ENCODE measurements at regions not wholly inside any gene's neighbourhood (a gene's known extent, or its start where the extent isn't known, plus 50 kb on each side); places are given as distances from the start of the nearest gene placed in this dataset.
A peak's percentile ranks its signal among the peaks of the same experiment; 100 is the strongest.
"Not testable (repeated sequence)": the region's sequence is repeated elsewhere in the genome, so short reads cannot be mapped to it uniquely, and the experiment has no call there.

DNA sequence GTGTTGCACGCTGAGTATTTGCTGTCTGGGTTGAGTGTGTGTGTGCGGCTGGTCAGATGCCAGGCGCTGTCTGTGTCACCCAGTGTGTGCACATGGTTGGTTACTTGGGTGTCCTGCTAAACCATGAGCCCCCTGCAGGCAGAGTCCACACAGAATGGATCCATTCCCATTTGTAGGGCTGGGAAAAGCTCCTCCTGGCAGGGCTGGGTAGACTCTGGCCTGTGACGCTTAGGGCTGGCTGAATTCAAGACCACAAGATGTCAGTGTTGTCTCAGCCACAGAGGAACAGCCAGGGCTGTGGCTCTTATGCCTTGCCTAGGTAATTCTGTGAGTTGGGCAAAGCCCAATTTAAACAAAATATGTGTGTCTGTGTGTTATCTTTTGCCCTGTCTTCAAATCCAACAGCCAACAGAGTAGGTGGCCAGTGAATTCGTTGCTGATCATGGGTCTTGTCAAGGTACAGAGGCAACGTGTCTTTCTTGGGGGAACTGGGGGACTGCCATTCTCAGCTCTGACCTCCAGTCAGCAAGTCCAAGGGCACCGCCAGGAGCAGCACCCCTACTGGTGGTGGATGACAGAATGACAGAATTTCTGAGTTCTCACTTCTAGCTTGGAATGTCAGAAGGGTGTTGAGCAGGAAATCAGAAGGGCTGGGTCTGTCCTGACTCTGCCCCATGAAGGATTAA is 285.1 kb downstream of the CCSER2 start:
- peak; percentile 27 for DNase-seq (ENCODE audit: low spot score)
- TF ChIP-seq, protein P1, sequence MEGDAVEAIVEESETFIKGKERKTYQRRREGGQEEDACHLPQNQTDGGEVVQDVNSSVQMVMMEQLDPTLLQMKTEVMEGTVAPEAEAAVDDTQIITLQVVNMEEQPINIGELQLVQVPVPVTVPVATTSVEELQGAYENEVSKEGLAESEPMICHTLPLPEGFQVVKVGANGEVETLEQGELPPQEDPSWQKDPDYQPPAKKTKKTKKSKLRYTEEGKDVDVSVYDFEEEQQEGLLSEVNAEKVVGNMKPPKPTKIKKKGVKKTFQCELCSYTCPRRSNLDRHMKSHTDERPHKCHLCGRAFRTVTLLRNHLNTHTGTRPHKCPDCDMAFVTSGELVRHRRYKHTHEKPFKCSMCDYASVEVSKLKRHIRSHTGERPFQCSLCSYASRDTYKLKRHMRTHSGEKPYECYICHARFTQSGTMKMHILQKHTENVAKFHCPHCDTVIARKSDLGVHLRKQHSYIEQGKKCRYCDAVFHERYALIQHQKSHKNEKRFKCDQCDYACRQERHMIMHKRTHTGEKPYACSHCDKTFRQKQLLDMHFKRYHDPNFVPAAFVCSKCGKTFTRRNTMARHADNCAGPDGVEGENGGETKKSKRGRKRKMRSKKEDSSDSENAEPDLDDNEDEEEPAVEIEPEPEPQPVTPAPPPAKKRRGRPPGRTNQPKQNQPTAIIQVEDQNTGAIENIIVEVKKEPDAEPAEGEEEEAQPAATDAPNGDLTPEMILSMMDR (IDR thresholded peaks at IDR 0.05; ENCODE audit: borderline replicate concordance, control extremely low read depth, extremely low read depth, insufficient read depth, missing control alignments) = no peak
- in situ Hi-C loops (cut with MboI; ENCODE audit: low sequenced_read_pairs, unreplicated experiment) = no loop called here

DNA sequence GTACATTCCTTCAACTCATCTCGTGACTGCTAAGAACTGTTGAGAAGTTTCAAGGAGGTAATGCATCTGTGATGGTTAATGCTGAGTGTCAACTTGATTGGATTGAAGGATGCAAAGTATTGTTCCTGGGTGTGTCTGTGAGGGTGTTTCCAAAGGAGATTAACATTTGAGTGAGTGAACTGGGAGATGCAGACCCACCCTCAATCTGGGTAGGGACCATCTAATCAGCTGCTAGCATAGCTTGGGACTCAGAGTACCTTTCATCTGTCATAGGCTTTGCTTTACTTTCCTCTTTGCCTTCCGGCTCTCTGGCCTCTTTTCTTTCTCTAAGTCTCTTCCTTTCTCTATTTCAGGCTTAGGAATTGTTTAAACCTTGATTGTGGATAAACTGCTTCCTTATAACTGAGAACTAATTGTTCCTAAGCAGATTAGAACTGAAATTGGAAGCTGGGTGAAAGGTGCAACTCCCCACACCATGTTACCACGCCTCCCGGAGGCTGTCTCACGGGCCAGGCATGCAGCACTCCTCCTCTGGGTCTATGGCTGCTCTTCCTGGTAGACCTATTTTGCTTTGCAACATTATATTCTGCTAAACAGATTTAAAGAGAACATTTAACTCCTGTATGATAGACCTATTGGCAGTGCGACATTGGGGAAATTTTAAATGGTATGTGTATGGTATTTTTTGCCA is 298.2 kb downstream of the CCSER2 start:
- in situ Hi-C loops (cut with MboI; ENCODE audit: low sequenced_read_pairs, unreplicated experiment) = no loop called here
- DNase-seq (ENCODE audit: low spot score) = no peak
- TF ChIP-seq, protein P1 (IDR thresholded peaks at IDR 0.05; ENCODE audit: borderline replicate concordance, control extremely low read depth, extremely low read depth, insufficient read depth, missing control alignments) = no peak

DNA sequence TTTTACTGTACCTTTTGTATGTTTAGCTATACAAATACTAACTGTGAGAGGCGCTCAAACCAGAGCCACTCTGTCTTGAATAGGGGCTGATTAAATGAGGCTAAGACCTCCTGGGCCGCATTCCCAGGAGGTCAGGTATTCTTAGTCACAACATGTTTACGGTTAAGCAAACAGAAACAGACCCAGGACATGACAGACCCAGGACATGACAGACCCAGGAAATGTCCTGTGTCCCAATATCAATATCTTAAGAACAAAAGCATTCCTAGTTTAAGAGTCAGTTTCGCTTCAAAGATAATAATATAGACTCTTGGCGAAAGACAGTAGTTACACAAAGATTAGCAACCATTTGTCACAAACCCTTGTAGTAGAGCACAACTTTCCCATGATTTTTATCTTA is 304.5 kb downstream of the CCSER2 start:
- DNase-seq (ENCODE audit: low spot score) = no peak
- in situ Hi-C loops (cut with MboI; ENCODE audit: low sequenced_read_pairs, unreplicated experiment) = no loop called here
- TF ChIP-seq, protein P1 (IDR thresholded peaks at IDR 0.05; ENCODE audit: borderline replicate concordance, control extremely low read depth, extremely low read depth, insufficient read depth, missing control alignments) = no peak

DNA sequence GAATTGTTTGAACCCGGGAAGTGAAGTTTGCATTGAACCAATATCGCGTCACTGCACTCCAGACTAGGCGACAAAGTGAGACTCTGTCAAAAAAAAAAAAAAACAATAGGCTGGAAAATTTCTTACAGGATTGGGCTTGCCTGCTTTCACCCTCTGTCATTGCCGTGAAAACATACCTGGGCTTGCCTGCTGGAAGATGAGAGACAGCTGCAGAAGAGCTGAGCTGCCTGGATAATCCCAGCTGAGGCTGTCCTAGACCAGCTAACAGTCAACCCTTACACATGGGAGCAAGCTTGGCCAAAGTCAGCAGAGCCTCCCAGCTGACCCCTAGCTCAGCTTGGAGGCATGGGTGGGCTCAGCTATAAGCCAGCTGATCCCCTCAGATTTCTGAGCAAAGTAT is 306.2 kb downstream of the CCSER2 start:
- TF ChIP-seq, protein P1 (IDR thresholded peaks at IDR 0.05; ENCODE audit: borderline replicate concordance, control extremely low read depth, extremely low read depth, insufficient read depth, missing control alignments) = no peak
- no peak for DNase-seq (ENCODE audit: low spot score)
- in situ Hi-C loops (cut with MboI; ENCODE audit: low sequenced_read_pairs, unreplicated experiment) = no loop called here

DNA sequence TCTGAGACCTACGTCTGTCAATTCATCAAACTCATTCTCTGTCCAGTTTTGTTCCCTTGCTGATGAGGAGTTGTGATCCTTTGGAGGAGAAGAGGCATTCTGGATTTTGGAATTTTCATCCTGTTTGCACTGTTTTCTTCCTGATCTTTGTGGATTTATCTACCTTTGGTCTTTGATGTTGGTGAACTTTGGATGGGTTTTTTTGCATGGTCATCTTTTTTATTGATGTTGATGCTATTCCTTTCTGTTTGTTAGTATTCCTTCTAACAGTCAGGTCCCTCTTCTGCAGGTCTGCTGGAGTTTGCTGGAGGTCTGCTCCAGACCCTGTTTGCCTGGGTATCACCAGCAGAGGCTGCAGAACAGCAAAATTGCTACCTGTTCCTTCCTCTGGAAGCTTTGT is 322.2 kb downstream of the CCSER2 start:
- in situ Hi-C loops (cut with MboI; ENCODE audit: low sequenced_read_pairs, unreplicated experiment); DNase-seq (ENCODE audit: low spot score): not testable (repeated sequence)

DNA sequence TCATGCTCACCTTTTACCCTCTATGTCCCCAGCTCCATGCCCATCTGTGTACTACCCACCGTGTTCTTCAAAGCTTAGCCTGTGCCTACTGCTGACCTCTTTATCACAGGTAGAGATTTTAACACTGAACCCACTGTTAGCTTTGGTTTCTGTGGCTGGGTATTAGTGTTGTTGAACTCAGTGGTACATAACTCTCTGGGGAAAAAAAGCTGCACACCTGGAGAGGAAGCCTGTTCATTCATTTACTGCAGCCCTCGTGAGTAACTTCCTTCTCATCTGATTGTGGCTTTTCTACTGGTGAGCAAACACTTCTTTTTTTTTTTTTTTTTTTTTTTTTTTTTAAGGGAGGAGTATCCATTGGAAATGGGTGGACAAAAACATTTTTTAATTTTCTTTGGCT is 326.3 kb downstream of the CCSER2 start:
- no peak for DNase-seq (ENCODE audit: low spot score)
- in situ Hi-C loops (cut with MboI; ENCODE audit: low sequenced_read_pairs, unreplicated experiment) = no loop called here
- TF ChIP-seq, protein P1 (IDR thresholded peaks at IDR 0.05; ENCODE audit: borderline replicate concordance, control extremely low read depth, extremely low read depth, insufficient read depth, missing control alignments) = no peak

DNA sequence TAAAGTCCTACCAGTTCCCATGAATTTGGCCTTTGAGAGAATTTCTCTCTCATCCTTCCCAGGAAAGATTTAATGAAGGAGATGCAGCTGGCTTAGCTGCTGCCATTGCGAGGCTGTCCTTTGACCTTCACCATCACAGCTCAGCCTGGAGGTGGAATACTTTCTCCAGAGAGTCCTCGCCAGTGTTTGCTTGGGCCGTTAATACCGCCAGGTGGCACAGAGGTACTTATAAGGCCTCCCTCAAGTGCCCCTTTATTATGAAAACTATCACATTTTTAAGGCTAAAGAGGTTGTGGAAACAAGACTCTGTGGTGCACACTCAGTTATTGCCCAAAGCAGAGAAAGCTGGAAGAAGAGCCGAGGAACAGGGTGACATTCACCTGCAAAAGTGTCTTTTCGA is 330.6 kb downstream of the CCSER2 start:
- DNase-seq (ENCODE audit: low spot score) = no peak
- TF ChIP-seq, protein P1 (IDR thresholded peaks at IDR 0.05; ENCODE audit: borderline replicate concordance, control extremely low read depth, extremely low read depth, insufficient read depth, missing control alignments) = no peak

More for the DNA sequence above, 330.6 kb downstream of the CCSER2 start:
- in situ Hi-C loops (cut with MboI; ENCODE audit: low sequenced_read_pairs, unreplicated experiment) = no loop called here

All from GM13976 (cell line).